H9 (cell line): ENCODE measurements at regions not wholly inside any gene's neighbourhood (a gene's known extent, or its start where the extent isn't known, plus 50 kb on each side); places are given as distances from the start of the nearest gene placed in this dataset.
"Not testable (repeated sequence)": the region's sequence is repeated elsewhere in the genome, so short reads cannot be mapped to it uniquely, and the experiment has no call there.

Experiments
- DNase-seq: peaks from one replicate; pipeline ENCODE4 v3.0.0-alpha.2; 2017
- H2AFZ ChIP-seq: one replicate; pipeline ENCODE4 v1.6.1; 2013; ENCODE audit warnings: mild to moderate bottlenecking, low read length, control low read depth, moderate library complexity
- H2AK5ac ChIP-seq: 2 replicates; pipeline ENCODE4 v1.6.1; 2013; ENCODE audit warnings: low read length, control low read depth, mixed read lengths; ENCODE audit not compliant: insufficient read length
- H2BK120ac ChIP-seq: one replicate; pipeline ENCODE4 v1.6.1; 2013; ENCODE audit warnings: low read depth, mild to moderate bottlenecking, low read length, control low read depth, inconsistent platforms; ENCODE audit not compliant: poor library complexity, severe bottlenecking
- H2BK12ac ChIP-seq: 2 replicates; pipeline ENCODE4 v1.6.1; 2013; ENCODE audit warnings: low read length, control low read depth, mixed read lengths, low read depth; ENCODE audit not compliant: insufficient read length
- H2BK15ac ChIP-seq: 2 replicates; pipeline ENCODE4 v1.6.1; 2013; ENCODE audit warnings: low read depth, low read length, control low read depth
- H2BK20ac ChIP-seq: one replicate; pipeline ENCODE4 v1.6.1; 2013; ENCODE audit warnings: low read depth, mild to moderate bottlenecking, low read length, control low read depth, inconsistent platforms; ENCODE audit not compliant: poor library complexity, severe bottlenecking
- H2BK5ac ChIP-seq: 2 replicates; pipeline ENCODE4 v1.6.1; 2013; ENCODE audit warnings: low read length, control low read depth, mixed read lengths; ENCODE audit not compliant: insufficient read length
- H3K14ac ChIP-seq: 2 replicates; pipeline ENCODE4 v1.6.1; 2013; ENCODE audit warnings: low read length, control low read depth; ENCODE audit not compliant: insufficient read depth
- H3K18ac ChIP-seq: 2 replicates; pipeline ENCODE4 v1.6.1; 2013; ENCODE audit warnings: low read depth, mild to moderate bottlenecking, mixed read lengths, low read length, control low read depth; ENCODE audit not compliant: insufficient read length
- H3K23ac ChIP-seq: 2 replicates; pipeline ENCODE4 v1.6.1; 2013; ENCODE audit warnings: low read length, control low read depth, mixed read lengths, low read depth; ENCODE audit not compliant: insufficient read length
- H3K23me2 ChIP-seq: 2 replicates; pipeline ENCODE4 v1.6.1; 2013; ENCODE audit warnings: low read depth, mild to moderate bottlenecking, mixed read lengths, low read length, control low read depth; ENCODE audit not compliant: insufficient read length, poor library complexity, severe bottlenecking
- H3K27ac ChIP-seq: 2 replicates; pipeline ENCODE4 v1.5.1; 2013; ENCODE audit warnings: low read length, control low read depth, mixed read lengths, low read depth; ENCODE audit not compliant: insufficient read length
- H3K27me3 ChIP-seq: 2 replicates; pipeline ENCODE4 v1.6.1; 2013; ENCODE audit warnings: low read length, control low read depth, inconsistent platforms; ENCODE audit not compliant: insufficient read depth
- H3K4ac ChIP-seq: 2 replicates; pipeline ENCODE4 v1.6.1; 2013; ENCODE audit warnings: low read depth, mild to moderate bottlenecking, control low read depth, inconsistent platforms, low read length, moderate library complexity
- H3K4me1 ChIP-seq: 2 replicates; pipeline ENCODE4 v1.6.1; 2013; ENCODE audit warnings: low read length, control low read depth, inconsistent platforms; ENCODE audit not compliant: insufficient read depth
- H3K4me2 ChIP-seq: 2 replicates; pipeline ENCODE4 v1.6.1; 2013; ENCODE audit warnings: low read length, control low read depth, mixed read lengths; ENCODE audit not compliant: insufficient read length, insufficient read depth
- H3K56ac ChIP-seq: 2 replicates; pipeline ENCODE4 v1.6.1; 2013; ENCODE audit warnings: low read depth, mild to moderate bottlenecking, mixed read lengths, low read length, control low read depth; ENCODE audit not compliant: insufficient read length
- H3K79me1 ChIP-seq: 2 replicates; pipeline ENCODE4 v1.6.1; 2013; ENCODE audit warnings: low read depth, mild to moderate bottlenecking, moderate library complexity, low read length, control low read depth, inconsistent platforms; ENCODE audit not compliant: insufficient read depth, poor library complexity, severe bottlenecking
- H3K79me2 ChIP-seq: 2 replicates; pipeline ENCODE4 v1.6.1; 2013; ENCODE audit warnings: low read length, control low read depth, inconsistent platforms; ENCODE audit not compliant: insufficient read depth
- H3K9ac ChIP-seq: 2 replicates; pipeline ENCODE4 v1.6.1; 2013; ENCODE audit warnings: low read length, control low read depth, mixed read lengths; ENCODE audit not compliant: insufficient read length; ENCODE audit errors: extremely low read depth
- H3K9me3 ChIP-seq: one replicate; pipeline ENCODE4 v1.6.1; 2013; ENCODE audit warnings: low read depth, low read length, inconsistent platforms; ENCODE audit not compliant: control insufficient read depth
- H3T11ph ChIP-seq: one replicate; pipeline ENCODE4 v1.6.1; 2013; ENCODE audit warnings: mild to moderate bottlenecking, low read length, control low read depth, inconsistent platforms
- H4K20me1 ChIP-seq: one replicate; pipeline ENCODE4 v1.6.1; 2013; ENCODE audit not compliant: control insufficient read depth, insufficient read length, insufficient read depth
- H4K5ac ChIP-seq: 2 replicates; pipeline ENCODE4 v1.6.1; 2013; ENCODE audit warnings: low read depth, mild to moderate bottlenecking, mixed read lengths, low read length, control low read depth; ENCODE audit not compliant: insufficient read length
- H4K8ac ChIP-seq: replicated peaks from 2 replicates; pipeline ENCODE4 v1.6.1; 2013; ENCODE audit warnings: low read length, control low read depth, mixed read lengths, low read depth; ENCODE audit not compliant: insufficient read length
- H4K91ac ChIP-seq: 2 replicates; pipeline ENCODE4 v1.6.1; 2013; ENCODE audit warnings: low read depth, mild to moderate bottlenecking, moderate library complexity, mixed read lengths, low read length, control low read depth; ENCODE audit not compliant: insufficient read length
- H3K27ac Mint-ChIP-seq, 3 experiments: 2 replicates in 2 of 3; 3 replicates in 1 of 3; pipeline ENCODE4 v1.8.0; 2020 to 2021; ENCODE audit warnings: mixed read lengths in 3 of 3, mild to moderate bottlenecking in 1 of 3, moderate library complexity in 1 of 3
- H3K27me3 Mint-ChIP-seq: 2 replicates; pipeline ENCODE4 v1.8.0; 2021; ENCODE audit warnings: low read depth, mild to moderate bottlenecking, moderate library complexity, mixed read lengths
- H3K36me3 Mint-ChIP-seq, 3 experiments: 2 replicates in 2 of 3; 3 replicates in 1 of 3; pipeline ENCODE4 v1.8.0; 2020 to 2021; ENCODE audit warnings: low read depth in 3 of 3, mixed read lengths in 3 of 3; ENCODE audit not compliant: insufficient read depth in 1 of 3
- H3K4me1 Mint-ChIP-seq, 2 experiments: 2 replicates each; pipeline ENCODE4 v1.8.0; 2020; ENCODE audit warnings: mixed read lengths in 2 of 2
- H3K4me3 Mint-ChIP-seq, 2 experiments: 2 replicates in 1 of 2; 3 replicates in 1 of 2; pipeline ENCODE4 v1.8.0; 2020 to 2021; ENCODE audit warnings: mild to moderate bottlenecking in 2 of 2, mixed read lengths in 2 of 2, moderate library complexity in 1 of 2
- H3K9me3 Mint-ChIP-seq, 2 experiments: 2 replicates in 1 of 2; 3 replicates in 1 of 2; pipeline ENCODE4 v1.8.0; 2020; ENCODE audit warnings: mild to moderate bottlenecking in 2 of 2, mixed read lengths in 2 of 2, moderate library complexity in 1 of 2
- WGBS: extraction: QIAGEN DNeasy Blood & Tissue Kit; methylation state at CpG from one replicate; pipeline ENCODE4 v1.1.7; 2013; ENCODE audit warnings: missing lambda C conversion rate, low lambda C conversion rate, mixed read lengths; ENCODE audit not compliant: insufficient read length; ENCODE audit errors: extremely low coverage; 5-methylcytosine and 5-hydroxymethylcytosine counted together
- TF ChIP-seq, protein P1 (sequence below): fragments of 200-600 bp; sonication (generic); conservative IDR thresholded peaks from 3 replicates; pipeline ENCODE4 v1.8.0; 2021; ENCODE audit warnings: antibody characterized with exemption, mild to moderate bottlenecking

DNA sequence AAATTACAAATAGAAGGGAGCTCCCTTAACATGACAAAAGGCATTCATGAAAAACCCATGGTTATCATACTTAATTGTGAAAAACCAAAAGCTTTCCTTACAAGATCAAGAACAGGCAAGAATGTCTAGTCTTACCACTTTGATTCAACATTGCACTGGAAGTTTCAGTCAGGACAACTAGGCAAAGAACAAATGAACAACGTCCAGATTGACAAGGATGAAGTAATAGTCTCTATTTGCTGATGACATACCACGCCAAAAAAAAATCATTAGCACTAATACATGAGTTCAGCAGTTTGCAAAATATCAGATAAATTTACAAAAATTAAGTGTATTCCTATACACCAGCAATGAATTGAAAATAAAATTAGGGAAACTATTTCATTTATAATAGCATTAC lies 200.2 kb downstream of the TOX3 start:
- H4K8ac ChIP-seq: no peak overlapping the region
- no peak overlapping the region for H2AK5ac ChIP-seq
- WGBS: no CpG with 5 or more reads among the region's 2 CpGs
- no peak overlapping the region for H2AFZ ChIP-seq
- no peak overlapping the region for H3K27ac Mint-ChIP-seq
- no peak overlapping the region for H2BK20ac ChIP-seq
- H3K14ac ChIP-seq: no peak overlapping the region
- no peak overlapping the region for H2BK5ac ChIP-seq
- no peaks in the 10 kb centered on the region for H3K27me3 ChIP-seq
- no peak overlapping the region for H3K4ac ChIP-seq
- no peaks in the 10 kb centered on the region for H3K27me3 Mint-ChIP-seq
- no peak overlapping the region for H3K27ac ChIP-seq
- H4K20me1 ChIP-seq: no peaks in the 10 kb centered on the region
- H2BK12ac ChIP-seq: no peak overlapping the region
- H4K5ac ChIP-seq: no peak overlapping the region
- no peaks in the 10 kb centered on the region for H3K9me3 Mint-ChIP-seq
- H4K91ac ChIP-seq: no peak overlapping the region
- H3K4me1 Mint-ChIP-seq: no peaks in the 10 kb centered on the region
- no peak for DNase-seq
- no peak overlapping the region for H3K18ac ChIP-seq
- H2BK120ac ChIP-seq: no peak overlapping the region
- no peak overlapping the region for H3K56ac ChIP-seq
- H3K9ac ChIP-seq: no peak overlapping the region
- TF ChIP-seq, protein P1, sequence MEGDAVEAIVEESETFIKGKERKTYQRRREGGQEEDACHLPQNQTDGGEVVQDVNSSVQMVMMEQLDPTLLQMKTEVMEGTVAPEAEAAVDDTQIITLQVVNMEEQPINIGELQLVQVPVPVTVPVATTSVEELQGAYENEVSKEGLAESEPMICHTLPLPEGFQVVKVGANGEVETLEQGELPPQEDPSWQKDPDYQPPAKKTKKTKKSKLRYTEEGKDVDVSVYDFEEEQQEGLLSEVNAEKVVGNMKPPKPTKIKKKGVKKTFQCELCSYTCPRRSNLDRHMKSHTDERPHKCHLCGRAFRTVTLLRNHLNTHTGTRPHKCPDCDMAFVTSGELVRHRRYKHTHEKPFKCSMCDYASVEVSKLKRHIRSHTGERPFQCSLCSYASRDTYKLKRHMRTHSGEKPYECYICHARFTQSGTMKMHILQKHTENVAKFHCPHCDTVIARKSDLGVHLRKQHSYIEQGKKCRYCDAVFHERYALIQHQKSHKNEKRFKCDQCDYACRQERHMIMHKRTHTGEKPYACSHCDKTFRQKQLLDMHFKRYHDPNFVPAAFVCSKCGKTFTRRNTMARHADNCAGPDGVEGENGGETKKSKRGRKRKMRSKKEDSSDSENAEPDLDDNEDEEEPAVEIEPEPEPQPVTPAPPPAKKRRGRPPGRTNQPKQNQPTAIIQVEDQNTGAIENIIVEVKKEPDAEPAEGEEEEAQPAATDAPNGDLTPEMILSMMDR: no peak
- H3K4me1 ChIP-seq: no peaks in the 10 kb centered on the region
- H3K79me2 ChIP-seq: no peaks in the 10 kb centered on the region
- no peaks in the 10 kb centered on the region for H3K79me1 ChIP-seq
- H3K4me3 Mint-ChIP-seq: no peak overlapping the region
- H3K23me2 ChIP-seq: no peaks in the 10 kb centered on the region
- H3T11ph ChIP-seq: no peak overlapping the region
- H3K9me3 ChIP-seq: no peaks in the 10 kb centered on the region
- no peak overlapping the region for H3K4me2 ChIP-seq
- no peak overlapping the region for H2BK15ac ChIP-seq
- H3K23ac ChIP-seq: no peak overlapping the region
- no peaks in the 10 kb centered on the region for H3K36me3 Mint-ChIP-seq

- not testable (repeated sequence) for H2AFZ ChIP-seq, DNase-seq, H4K8ac ChIP-seq, H3K27ac Mint-ChIP-seq, H3K4ac ChIP-seq, H3K27me3 Mint-ChIP-seq, H3K9me3 ChIP-seq, H3K79me2 ChIP-seq, H2AK5ac ChIP-seq, H3T11ph ChIP-seq, H3K4me1 ChIP-seq, H3K4me2 ChIP-seq, H3K56ac ChIP-seq, H2BK120ac ChIP-seq, H3K27me3 ChIP-seq, H3K79me1 ChIP-seq, H3K27ac ChIP-seq, H2BK5ac ChIP-seq, H4K20me1 ChIP-seq, H3K14ac ChIP-seq, H2BK12ac ChIP-seq, H4K91ac ChIP-seq, H2BK20ac ChIP-seq, H3K23me2 ChIP-seq, H3K18ac ChIP-seq, H3K23ac ChIP-seq, H2BK15ac ChIP-seq, H3K9ac ChIP-seq, H3K4me3 Mint-ChIP-seq, H4K5ac ChIP-seq
- peaks cover 38% of the 10 kb centered on the region in 2 experiments for H3K9me3 Mint-ChIP-seq
- peaks cover 18 to 44% (median 18%) of the 10 kb centered on the region in 3 experiments for H3K36me3 Mint-ChIP-seq
- peaks cover 10 to 18% of the 10 kb centered on the region in 2 experiments for H3K4me1 Mint-ChIP-seq
- WGBS: no CpG with 5 or more reads among the region's 8 CpGs
Measured at GRCh38 chr16:52333673-52334072, 213.3 kb downstream of the TOX3 start.
